NB4 (cell line): ENCODE measurements at regions not wholly inside any gene's neighbourhood (a gene's known extent, or its start where the extent isn't known, plus 50 kb on each side); places are given as distances from the start of the nearest gene placed in this dataset.

Experiments
- MYC ChIP-seq: IDR thresholded peaks from 2 replicates; pipeline ENCODE4 v1.6.1; 2011; ENCODE audit warnings: low read depth, low read length
- POLR2A ChIP-seq: IDR thresholded peaks from 2 replicates; pipeline ENCODE4 v1.6.1; 2011; ENCODE audit warnings: mild to moderate bottlenecking; ENCODE audit not compliant: insufficient read length; ENCODE audit errors: extremely low read depth
- TF ChIP-seq, protein P1 (sequence below): IDR thresholded peaks from one replicate; pipeline ENCODE4 v1.5.1; 2012; ENCODE audit warnings: low read depth, low read length
- TF ChIP-seq, protein P2 (sequence below): IDR thresholded peaks from 2 replicates; pipeline ENCODE4 v1.6.1; 2011; ENCODE audit warnings: low read depth, low read length

DNA sequence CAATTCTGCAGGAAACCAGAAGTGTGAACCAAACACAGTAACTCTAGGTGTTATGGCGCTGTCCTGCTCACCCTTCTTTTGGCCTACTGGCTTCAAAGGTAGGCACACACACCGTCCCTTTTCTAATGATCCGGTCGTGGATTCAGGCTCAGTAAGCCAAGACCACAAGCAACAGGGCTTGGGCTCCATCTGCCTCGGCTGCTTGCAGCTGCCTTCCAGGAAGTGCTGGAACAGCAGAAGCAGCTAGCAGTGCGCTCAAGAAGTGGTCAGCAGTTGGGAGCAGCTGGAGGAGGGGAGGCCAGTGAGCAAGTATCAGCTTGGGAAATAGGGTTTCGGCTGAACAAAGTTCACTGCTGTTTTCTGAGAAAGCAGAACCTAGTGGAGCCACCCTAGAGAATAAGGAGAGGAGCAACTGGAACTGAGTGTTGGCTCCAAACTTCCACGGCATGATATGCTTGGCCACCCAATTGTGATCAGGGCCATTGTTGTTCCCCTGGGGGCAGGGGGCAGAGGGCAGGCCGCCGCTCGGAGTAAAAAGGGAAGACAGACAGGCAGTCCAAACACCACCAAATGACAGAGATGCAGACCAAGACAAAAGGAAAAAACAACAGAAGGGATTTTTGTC lies 173.4 kb downstream of the TOMM20 start:
- TF ChIP-seq POLR2A (peak; percentile 23), MYC (peak; percentile 60)
- TF ChIP-seq, protein P1, sequence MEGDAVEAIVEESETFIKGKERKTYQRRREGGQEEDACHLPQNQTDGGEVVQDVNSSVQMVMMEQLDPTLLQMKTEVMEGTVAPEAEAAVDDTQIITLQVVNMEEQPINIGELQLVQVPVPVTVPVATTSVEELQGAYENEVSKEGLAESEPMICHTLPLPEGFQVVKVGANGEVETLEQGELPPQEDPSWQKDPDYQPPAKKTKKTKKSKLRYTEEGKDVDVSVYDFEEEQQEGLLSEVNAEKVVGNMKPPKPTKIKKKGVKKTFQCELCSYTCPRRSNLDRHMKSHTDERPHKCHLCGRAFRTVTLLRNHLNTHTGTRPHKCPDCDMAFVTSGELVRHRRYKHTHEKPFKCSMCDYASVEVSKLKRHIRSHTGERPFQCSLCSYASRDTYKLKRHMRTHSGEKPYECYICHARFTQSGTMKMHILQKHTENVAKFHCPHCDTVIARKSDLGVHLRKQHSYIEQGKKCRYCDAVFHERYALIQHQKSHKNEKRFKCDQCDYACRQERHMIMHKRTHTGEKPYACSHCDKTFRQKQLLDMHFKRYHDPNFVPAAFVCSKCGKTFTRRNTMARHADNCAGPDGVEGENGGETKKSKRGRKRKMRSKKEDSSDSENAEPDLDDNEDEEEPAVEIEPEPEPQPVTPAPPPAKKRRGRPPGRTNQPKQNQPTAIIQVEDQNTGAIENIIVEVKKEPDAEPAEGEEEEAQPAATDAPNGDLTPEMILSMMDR: no peak
- TF ChIP-seq, protein P2, sequence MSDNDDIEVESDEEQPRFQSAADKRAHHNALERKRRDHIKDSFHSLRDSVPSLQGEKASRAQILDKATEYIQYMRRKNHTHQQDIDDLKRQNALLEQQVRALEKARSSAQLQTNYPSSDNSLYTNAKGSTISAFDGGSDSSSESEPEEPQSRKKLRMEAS: peak; percentile 51; the same call in 1 of the 2 replicates
